ENCODE measurements at regions not wholly inside any gene's neighbourhood (a gene's known extent, or its start where the extent isn't known, plus 50 kb on each side); places are given as distances from the start of the nearest gene placed in this dataset.

GRCh38 chr9:86676396-86676795 is 270.9 kb downstream of the GAS1 start:
- dilution Hi-C loops (cut with HindIII; ENCODE audit: low sequenced_read_pairs, unreplicated experiment), result no loop called here
- Histone ChIP-seq H3K14ac (replicated peaks; ENCODE audit: low read depth, low read length) (no peak overlapping the region), H3K27ac (ENCODE audit: insufficient read depth, low read length) (no peak overlapping the region)

More at GRCh38 chr9:86676396-86676795, 270.9 kb downstream of the GAS1 start:
- Histone ChIP-seq H4K8ac (ENCODE audit: low read depth in 2 of 2, low read length in 2 of 2) (no peak overlapping the region), H3K4me3 (ENCODE audit: insufficient read depth, low read depth, low read length) (no peak overlapping the region), H3K79me1 (ENCODE audit: low read depth in 1 of 2, low read length in 2 of 2) (no peaks in the 10 kb centered on the region), H2AFZ (replicated peaks; ENCODE audit: low read length, poor library complexity) (no peak overlapping the region), H3K9ac (ENCODE audit: low read depth, low read length) (no peak overlapping the region), H3K36me3 (ENCODE audit: control insufficient read depth, insufficient read depth, low read length) (no peaks in the 10 kb centered on the region), H3K18ac (ENCODE audit: low read depth, low read length) (no peak overlapping the region), H3K4ac (ENCODE audit: low read depth, low read length) (no peak overlapping the region), H4K20me1 (ENCODE audit: insufficient read depth, low read length) (no peaks in the 10 kb centered on the region), H3K56ac (ENCODE audit: extremely low read depth, insufficient read depth, low read length) (no peak overlapping the region), H2BK20ac (ENCODE audit: low read depth, low read length) (no peak overlapping the region), H2BK120ac (ENCODE audit: low read depth, low read length) (no peak overlapping the region), H3K27me3 (ENCODE audit: control insufficient read depth, insufficient read depth, low read length) (no peaks in the 10 kb centered on the region; the same call in 1 of the 2 replicates), H3K23ac (ENCODE audit: low read depth, low read length) (no peak overlapping the region), H4K91ac (ENCODE audit: insufficient read depth, low read depth, low read length) (no peak overlapping the region), H2AK5ac (ENCODE audit: low read depth, low read length) (no peak overlapping the region), H3K4me2 (ENCODE audit: low read depth, low read length) (no peak overlapping the region), H3K4me1 (ENCODE audit: control insufficient read depth, insufficient read depth, low read length) (no peaks in the 10 kb centered on the region), H3K9me3 (ENCODE audit: control insufficient read depth, insufficient read depth, low read length) (no peaks in the 10 kb centered on the region), H2BK5ac (ENCODE audit: low read depth, low read length, poor library complexity, severe bottlenecking) (no peak overlapping the region), H2BK15ac (ENCODE audit: low read depth, low read length) (no peak overlapping the region), H3K9me1 (ENCODE audit: insufficient read depth, low read length) (no peaks in the 10 kb centered on the region), H4K5ac (ENCODE audit: low read depth, low read length) (no peak overlapping the region), H2AK9ac (replicated peaks; ENCODE audit: low read depth, low read length, poor library complexity) (no peak overlapping the region)
- TF ChIP-seq MXI1 (IDR thresholded peaks at IDR 0.05; ENCODE audit: borderline replicate concordance, low read depth, low read length) (no peak), FOS (IDR thresholded peaks at IDR 0.05; ENCODE audit: low read depth, low read length) (no peak), NFE2L2 (IDR thresholded peaks at IDR 0.05; ENCODE audit: low read depth, low read length) (no peak), BHLHE40 (IDR thresholded peaks at IDR 0.05; ENCODE audit: low read depth, low read length) (no peak), CTCF (conservative IDR thresholded peaks at IDR 0.05; ENCODE audit: low read depth, low read length) (no peak), POLR2A (IDR thresholded peaks at IDR 0.05; ENCODE audit: low read depth, low read length) (no peak), SMC3 (IDR thresholded peaks at IDR 0.05; ENCODE audit: low read depth, low read length) (no peak), CHD1 (IDR thresholded peaks at IDR 0.05; ENCODE audit: low read depth, low read length) (no peak), RFX5 (IDR thresholded peaks at IDR 0.05; ENCODE audit: low read depth, low read length) (no peak), RCOR1 (IDR thresholded peaks at IDR 0.05; ENCODE audit: insufficient replicate concordance, low read length) (no peak), MAFK (IDR thresholded peaks at IDR 0.05; ENCODE audit: low read depth, low read length) (no peak), RAD21 (IDR thresholded peaks at IDR 0.05; ENCODE audit: low read length) (no peak), MAZ (IDR thresholded peaks at IDR 0.05; ENCODE audit: borderline replicate concordance, low read depth, low read length) (no peak), CEBPB (IDR thresholded peaks at IDR 0.05; ENCODE audit: low read depth, low read length) (no peak)
- TF ChIP-seq, protein P1, sequence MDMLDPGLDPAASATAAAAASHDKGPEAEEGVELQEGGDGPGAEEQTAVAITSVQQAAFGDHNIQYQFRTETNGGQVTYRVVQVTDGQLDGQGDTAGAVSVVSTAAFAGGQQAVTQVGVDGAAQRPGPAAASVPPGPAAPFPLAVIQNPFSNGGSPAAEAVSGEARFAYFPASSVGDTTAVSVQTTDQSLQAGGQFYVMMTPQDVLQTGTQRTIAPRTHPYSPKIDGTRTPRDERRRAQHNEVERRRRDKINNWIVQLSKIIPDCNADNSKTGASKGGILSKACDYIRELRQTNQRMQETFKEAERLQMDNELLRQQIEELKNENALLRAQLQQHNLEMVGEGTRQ (IDR thresholded peaks at IDR 0.05; ENCODE audit: low read depth, low read length), result no peak
- TF ChIP-seq, protein P2, sequence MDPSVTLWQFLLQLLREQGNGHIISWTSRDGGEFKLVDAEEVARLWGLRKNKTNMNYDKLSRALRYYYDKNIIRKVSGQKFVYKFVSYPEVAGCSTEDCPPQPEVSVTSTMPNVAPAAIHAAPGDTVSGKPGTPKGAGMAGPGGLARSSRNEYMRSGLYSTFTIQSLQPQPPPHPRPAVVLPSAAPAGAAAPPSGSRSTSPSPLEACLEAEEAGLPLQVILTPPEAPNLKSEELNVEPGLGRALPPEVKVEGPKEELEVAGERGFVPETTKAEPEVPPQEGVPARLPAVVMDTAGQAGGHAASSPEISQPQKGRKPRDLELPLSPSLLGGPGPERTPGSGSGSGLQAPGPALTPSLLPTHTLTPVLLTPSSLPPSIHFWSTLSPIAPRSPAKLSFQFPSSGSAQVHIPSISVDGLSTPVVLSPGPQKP (IDR thresholded peaks at IDR 0.05; ENCODE audit: borderline replicate concordance, low read depth, low read length), result no peak
- POLR2A ChIA-PET (ENCODE audit: unreplicated experiment), result no interaction called here
- ATAC-seq (ENCODE audit: low read depth) (no peak), DNase-seq (no peak)
- intact Hi-C loops (cut with micrococcal nuclease), result no loop called here
- no TSS peak for BruUV-seq (replicated peaks)
- WGBS, 2 experiments (ENCODE audit: extremely low coverage in 2 of 2, insufficient read length in 1 of 2), result no CpG with 5 or more reads among the region's 2 CpGs
- CTCF ChIA-PET, result interaction anchor here (0.6 kb wide), 1 partner anchor 8 kb away, joined by 3 read pairs; no protein-coding TSS in a partner anchor
- in situ Hi-C loops (cut with MboI; ENCODE audit: low sequenced_read_pairs), result no loop called here
